Endothelial cell of umbilical vein (primary cell): ENCODE measurements at regions not wholly inside any gene's neighbourhood (a gene's known extent, or its start where the extent isn't known, plus 50 kb on each side); places are given as distances from the start of the nearest gene placed in this dataset.

ENCODE experiments used
- BruUV-seq: library from RNA; stranded (reverse); fragments of 400-500 nt; replicated peaks from 2 replicates; lab custom pipeline; 2021; lab: Mats Ljungman, UMichigan
- CTCF ChIA-PET: fragments of 300-600, 350-600 bp; sonication (Branson Sonifier 250); formaldehyde crosslinking; loops from one replicate; lab custom pipeline; 2021; ENCODE audit warnings: antibody characterized with exemption, inconsistent platforms; lab: Charles Lee
- POLR2A ChIA-PET: fragments of 300-600, 350-600 bp; sonication (Branson Sonifier 250); formaldehyde crosslinking; loops from one replicate; lab custom pipeline; 2021; ENCODE audit warnings: antibody characterized with exemption, inconsistent platforms; lab: Charles Lee
- DNase-seq: peaks from one replicate; pipeline ENCODE4 v3.0.0-alpha.2; 2011; ENCODE audit warnings: low read depth, low spot score
- FAIRE-seq: peaks from 2 replicates; lab custom pipeline; 2011; peaks lifted over from hg19 to GRCh38; lab: Jason Lieb, UNC
- H2AFZ ChIP-seq: 2 replicates; pipeline ENCODE4 v1.6.0; 2012; ENCODE audit warnings: low read depth, low read length, control low read depth, inconsistent platforms
- H3K27ac ChIP-seq: 2 replicates; pipeline ENCODE4 v1.5.1; 2011; ENCODE audit warnings: low read depth, mild to moderate bottlenecking, control low read depth, low read length, moderate library complexity; ENCODE audit not compliant: insufficient read depth
- H3K27me3 ChIP-seq, 2 experiments: 2 replicates each; pipeline versions ENCODE4 v1.6.0 to v1.6.1; 2011; ENCODE audit warnings: low read length in 2 of 2, mixed read lengths in 1 of 2; ENCODE audit not compliant: control insufficient read depth in 2 of 2, insufficient read depth in 2 of 2
- H3K36me3 ChIP-seq, 2 experiments: 2 replicates in 1 of 2; 3 replicates in 1 of 2; pipeline ENCODE4 v1.5.1; 2011; ENCODE audit warnings: low read length in 2 of 2, mild to moderate bottlenecking in 1 of 2, moderate library complexity in 1 of 2; ENCODE audit not compliant: control insufficient read depth in 2 of 2, insufficient read depth in 2 of 2; ENCODE audit errors: extremely low read depth in 1 of 2
- H3K4me1 ChIP-seq: 3 replicates; pipeline ENCODE4 v1.5.1; 2011; ENCODE audit warnings: mild to moderate bottlenecking, low read length; ENCODE audit not compliant: control insufficient read depth, insufficient read depth; ENCODE audit errors: extremely low read depth
- H3K4me2 ChIP-seq: 2 replicates; pipeline ENCODE4 v1.6.1; 2011; ENCODE audit warnings: low read length, control low read depth, mixed read lengths; ENCODE audit not compliant: insufficient read depth
- H3K4me3 ChIP-seq, 3 experiments: fragments of 200-600 bp in 1 of 3; sonication (generic), shearing (Covaris generic) in 1 of 3; replicated peaks in 1 of 3; 2 replicates each; pipeline ENCODE4 v1.5.1; 2011 to 2016; ENCODE audit warnings: control low read depth in 3 of 3, low read length in 3 of 3, mild to moderate bottlenecking in 2 of 3, inconsistent platforms in 1 of 3, low read depth in 1 of 3, moderate library complexity in 1 of 3; ENCODE audit not compliant: insufficient read depth in 1 of 3
- H3K79me2 ChIP-seq: 2 replicates; pipeline ENCODE4 v1.6.0; 2012; ENCODE audit warnings: low read length, inconsistent platforms; ENCODE audit not compliant: control insufficient read depth, insufficient read depth
- H3K9ac ChIP-seq: replicated peaks from 2 replicates; pipeline ENCODE3; 2011; ENCODE audit warnings: low read length, control low read depth; ENCODE audit not compliant: insufficient read depth; ENCODE audit errors: extremely low read depth
- H3K9me1 ChIP-seq: replicated peaks from 3 replicates; pipeline ENCODE4 v1.6.0; 2011; ENCODE audit warnings: mild to moderate bottlenecking, low read length; ENCODE audit not compliant: control insufficient read depth, insufficient read depth; ENCODE audit errors: extremely low read depth
- H3K9me3 ChIP-seq: replicated peaks from 2 replicates; pipeline ENCODE4 v1.5.1; 2012; ENCODE audit warnings: low read length, inconsistent platforms; ENCODE audit not compliant: control insufficient read depth, insufficient read depth
- H4K20me1 ChIP-seq: replicated peaks from 2 replicates; pipeline ENCODE3; 2011; ENCODE audit warnings: mild to moderate bottlenecking, low read length; ENCODE audit not compliant: control insufficient read depth, insufficient read depth; ENCODE audit errors: extremely low read depth
- CTCF ChIP-seq, 2 donors: IDR thresholded peaks; 1 replicate in 1 of 2; 2 replicates in 1 of 2; pipeline ENCODE4 v1.5.1; 2011; ENCODE audit warnings: low read length in 2 of 2, mild to moderate bottlenecking in 2 of 2, moderate library complexity in 2 of 2, control low read depth in 1 of 2, inconsistent platforms in 1 of 2, low read depth in 1 of 2; ENCODE audit not compliant: insufficient read depth in 1 of 2; ENCODE audit errors: extremely low read depth in 1 of 2
- EZH2 ChIP-seq: IDR thresholded peaks from 2 replicates; pipeline ENCODE4 v1.6.1; 2012; ENCODE audit warnings: borderline replicate concordance, low read depth, mild to moderate bottlenecking, moderate library complexity, low read length, inconsistent platforms; ENCODE audit not compliant: severe bottlenecking
- FOS ChIP-seq: IDR thresholded peaks from 2 replicates; pipeline ENCODE4 v1.6.1; 2011; ENCODE audit warnings: mild to moderate bottlenecking, low read length, moderate library complexity, borderline replicate concordance; ENCODE audit not compliant: insufficient read depth
- GATA2 ChIP-seq: IDR thresholded peaks from 2 replicates; pipeline ENCODE4 v1.7.0; 2011; ENCODE audit warnings: low read depth, mild to moderate bottlenecking, moderate library complexity, mixed read lengths, low read length; ENCODE audit not compliant: insufficient read length, insufficient read depth
- JUN ChIP-seq: IDR thresholded peaks from 2 replicates; pipeline ENCODE4 v1.6.1; 2011; ENCODE audit warnings: borderline replicate concordance, low read depth; ENCODE audit not compliant: insufficient read length, insufficient read depth
- MAX ChIP-seq: IDR thresholded peaks from 2 replicates; pipeline ENCODE4 v1.6.1; 2011; ENCODE audit not compliant: insufficient read depth, insufficient read length
- MYC ChIP-seq: IDR thresholded peaks from one replicate; pipeline ENCODE4 v1.6.1; 2011; ENCODE audit warnings: mild to moderate bottlenecking, low read depth, low read length
- POLR2A ChIP-seq: IDR thresholded peaks from 2 replicates; pipeline ENCODE4 v1.6.1; 2012; ENCODE audit warnings: low read depth, mild to moderate bottlenecking, control low read depth, low read length
- POLR2AphosphoS5 ChIP-seq: IDR thresholded peaks from 2 replicates; pipeline ENCODE4 v1.6.1; 2012; ENCODE audit warnings: low read depth, mild to moderate bottlenecking, control low read depth, low read length, moderate library complexity; ENCODE audit not compliant: insufficient read depth
- dilution Hi-C: fragments of 300-500 bp; cut with MboI; formaldehyde crosslinking; loops from one replicate; pipeline ENCODE4 v1.15.0; 2019; ENCODE audit warnings: low sequenced_read_pairs; ENCODE audit not compliant: extremely low pct_ligation_motif_present
- intact Hi-C: fragments of 100-400 bp; cut with micrococcal nuclease; formaldehyde crosslinking; loops from one replicate; pipeline ENCODE4 v1.10.0; 2022

GRCh38 chr17:36813357-36813756 lies 123.9 kb upstream of the LHX1 start:
- no peak overlapping the region for H2AFZ ChIP-seq
- no peaks in the 10 kb centered on the region for H3K9me1 ChIP-seq
- no peaks in the 10 kb centered on the region for H3K9me3 ChIP-seq
- intact Hi-C loops, result no loop called here
- H3K4me2 ChIP-seq, result no peak overlapping the region
- ChIA-PET POLR2A (no interaction called here), CTCF (no interaction called here)
- no peak for FAIRE-seq
- no peak for TF ChIP-seq POLR2AphosphoS5
- no peak for TF ChIP-seq MYC
- TF ChIP-seq POLR2A, result no peak
- no peak for TF ChIP-seq MAX
- TF ChIP-seq CTCF (IDR thresholded peaks at IDR 0.05; ENCODE audit: extremely low read depth in 1 of 2, insufficient read depth in 1 of 2, low read depth in 1 of 2, low read length in 2 of 2), result no peak
- no peak for TF ChIP-seq FOS
- TF ChIP-seq JUN, result no peak
- TF ChIP-seq GATA2, result no peak
- no peak for TF ChIP-seq EZH2
- peaks cover 8% of the 10 kb centered on the region for H3K4me1 ChIP-seq
- no peaks in the 10 kb centered on the region for H4K20me1 ChIP-seq
- no peak overlapping the region for H3K9ac ChIP-seq
- H3K36me3 ChIP-seq, result no peaks in the 10 kb centered on the region
- H3K4me3 ChIP-seq, result no peak overlapping the region
- H3K79me2 ChIP-seq, result no peaks in the 10 kb centered on the region
- no peak for DNase-seq
- dilution Hi-C loops, result no loop called here
- BruUV-seq, result no TSS peak
- peaks cover 40 to 52% of the 10 kb centered on the region in 2 experiments for H3K27me3 ChIP-seq
- no peak overlapping the region for H3K27ac ChIP-seq
